ENCODE measurements at regions not wholly inside any gene's neighbourhood (a gene's known extent, or its start where the extent isn't known, plus 50 kb on each side); places are given as distances from the start of the nearest gene placed in this dataset.

GRCh38 chr3:44184319-44184953 lies 57.2 kb upstream of the TOPAZ1 start:
- DNase-seq (ENCODE audit: low read depth in 4 of 4, low spot score in 3 of 4), result no peak

GRCh38 chr3:44185396-44185915 lies 56.2 kb upstream of the TOPAZ1 start:
- DNase-seq (ENCODE audit: low read depth in 4 of 4, low spot score in 3 of 4), result no peak

- no peak for DNase-seq (ENCODE audit: low read depth in 4 of 4, low spot score in 3 of 4)
Measured at GRCh38 chr3:44186111-44186672, 55.5 kb upstream of the TOPAZ1 start.

GRCh38 chr3:44186712-44187111 lies 55.0 kb upstream of the TOPAZ1 start:
- no peak for DNase-seq (ENCODE audit: low read depth in 4 of 4, low spot score in 3 of 4)

All from right renal pelvis (tissue), 4 donors.